Mammary epithelial cell (primary cell): ENCODE measurements at regions not wholly inside any gene's neighbourhood (a gene's known extent, or its start where the extent isn't known, plus 50 kb on each side); places are given as distances from the start of the nearest gene placed in this dataset.

Experiments
- CTCF ChIP-seq, 2 donors: IDR thresholded peaks in 1 of 2; conservative IDR thresholded peaks in 1 of 2; 2 replicates each; pipeline ENCODE4 v1.5.1; 2011 to 2012; ENCODE audit warnings: inconsistent platforms in 2 of 2, low read length in 2 of 2, mild to moderate bottlenecking in 2 of 2, control low read depth in 1 of 2, low read depth in 1 of 2; ENCODE audit not compliant: insufficient read depth in 1 of 2; ENCODE audit errors: extremely low read depth in 1 of 2
- EZH2 ChIP-seq: IDR thresholded peaks from 2 replicates; pipeline ENCODE4 v1.6.1; 2012; ENCODE audit warnings: low read length, inconsistent platforms, borderline replicate concordance

GRCh38 chr20:6178537-6178936 lies 55.7 kb upstream of the FERMT1 start:
- TF ChIP-seq CTCF (conservative IDR thresholded peaks at IDR 0.05 in 1 of 2, IDR thresholded peaks at IDR 0.05 in 1 of 2; ENCODE audit: extremely low read depth in 1 of 2, insufficient read depth in 1 of 2, low read depth in 1 of 2, low read length in 2 of 2) (peak; percentile 36 to 64), EZH2 (no peak)
